ENCODE measurements at regions not wholly inside any gene's neighbourhood (a gene's known extent, or its start where the extent isn't known, plus 50 kb on each side); places are given as distances from the start of the nearest gene placed in this dataset.
"Not testable (repeated sequence)": the region's sequence is repeated elsewhere in the genome, so short reads cannot be mapped to it uniquely, and the experiment has no call there.

DNA sequence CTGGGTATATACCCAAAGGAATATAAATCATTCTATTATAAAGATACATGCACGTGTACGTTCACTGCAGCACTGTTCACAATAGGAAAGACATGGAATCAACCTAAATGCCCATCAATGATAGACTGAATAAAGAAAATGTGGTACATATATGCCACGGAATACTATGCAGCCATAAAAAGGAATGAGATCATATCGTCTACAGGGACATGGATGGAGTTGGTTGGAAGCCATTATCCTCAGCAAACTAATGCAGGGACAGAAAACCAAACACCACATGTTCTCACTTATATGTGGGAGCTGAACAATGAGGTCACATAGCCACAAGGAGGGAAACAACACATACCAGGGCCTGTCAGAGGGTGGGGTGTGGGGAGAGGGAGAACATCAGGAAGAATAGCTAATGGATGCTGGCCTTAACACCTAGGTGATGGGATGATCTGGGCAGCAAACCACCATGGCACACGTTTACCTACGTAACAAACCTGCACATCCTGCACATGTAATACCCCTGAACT is 77.8 kb downstream of the CAMK2N1 start:
- TF ChIP-seq POLR2A, CTCF, EP300, POLR2AphosphoS5 (IDR thresholded peaks at IDR 0.05): not testable (repeated sequence)

All from stomach (tissue), 4 donors.